GM12878 (cell line): ENCODE measurements at regions not wholly inside any gene's neighbourhood (a gene's known extent, or its start where the extent isn't known, plus 50 kb on each side); places are given as distances from the start of the nearest gene placed in this dataset.
A peak's percentile ranks its signal among the peaks of the same experiment; 100 is the strongest.

Source experiments
- ATF7 ChIP-seq: fragments of 450-650 bp; IDR thresholded peaks from 2 replicates; pipeline ENCODE4 v1.6.1; 2016; ENCODE audit warnings: low read depth, mild to moderate bottlenecking
- BHLHE40 ChIP-seq, 2 experiments: fragments of 450-650 bp in 1 of 2; IDR thresholded peaks; 2 replicates each; pipeline ENCODE4 v1.6.1; 2011 to 2017; ENCODE audit warnings: low read depth in 2 of 2, borderline replicate concordance in 1 of 2, improper control_type of control experiment in 1 of 2, low read length in 1 of 2, mild to moderate bottlenecking in 1 of 2
- CEBPB ChIP-seq, 2 experiments: fragments of 150-350 bp in 1 of 2; IDR thresholded peaks; 2 replicates each; pipeline ENCODE4 v1.6.1; 2012 to 2014; ENCODE audit warnings: low read depth in 2 of 2, low read length in 2 of 2, borderline replicate concordance in 1 of 2, inconsistent platforms in 1 of 2
- CHD4 ChIP-seq: fragments of 200-600 bp; sonication (generic); IDR thresholded peaks from 2 replicates; pipeline ENCODE4 v1.6.1; 2016; ENCODE audit warnings: mild to moderate bottlenecking
- CUX1 ChIP-seq: IDR thresholded peaks from 2 replicates; pipeline ENCODE4 v1.6.1; 2012; ENCODE audit warnings: improper control_type of control experiment, low read depth, low read length; ENCODE audit not compliant: insufficient replicate concordance
- DPF2 ChIP-seq: fragments of 450-650 bp; IDR thresholded peaks from 2 replicates; pipeline ENCODE4 v1.6.1; 2017; ENCODE audit warnings: mild to moderate bottlenecking
- MTA2 ChIP-seq: fragments of 450-650 bp; IDR thresholded peaks from 2 replicates; pipeline ENCODE4 v1.6.1; 2016; ENCODE audit warnings: low read depth, mild to moderate bottlenecking, moderate library complexity
- MYB ChIP-seq: fragments of 150-350 bp; IDR thresholded peaks from 2 replicates; pipeline ENCODE4 v1.6.1; 2014; ENCODE audit warnings: mild to moderate bottlenecking, low read depth, low read length, borderline replicate concordance
- NFIC ChIP-seq: IDR thresholded peaks from 2 replicates; pipeline ENCODE4 v1.6.1; 2012; ENCODE audit warnings: low read depth, mild to moderate bottlenecking, inconsistent platforms, low read length, moderate library complexity
- NR2C1 ChIP-seq: fragments of 450-650 bp; IDR thresholded peaks from 2 replicates; pipeline ENCODE4 v1.6.1; 2017; ENCODE audit warnings: antibody characterized with exemption, mild to moderate bottlenecking, moderate library complexity
- PRDM15 ChIP-seq: fragments of 450-650 bp; formaldehyde crosslinking; IDR thresholded peaks from 2 replicates; pipeline ENCODE4 v1.4.0; 2020; ENCODE audit warnings: mild to moderate bottlenecking, moderate library complexity
- RAD51 ChIP-seq: fragments of 450-650 bp; IDR thresholded peaks from 2 replicates; pipeline ENCODE4 v1.6.1; 2016; ENCODE audit warnings: moderate library complexity, mild to moderate bottlenecking, inconsistent platforms
- RCOR1 ChIP-seq: conservative IDR thresholded peaks from 2 replicates; pipeline ENCODE4 v1.6.1; 2012; ENCODE audit warnings: low read depth, low read length, improper control_type of control experiment
- RUNX3 ChIP-seq: IDR thresholded peaks from 2 replicates; pipeline ENCODE4 v1.6.1; 2012; ENCODE audit warnings: low read length, inconsistent platforms
- STAT3 ChIP-seq: IDR thresholded peaks from 2 replicates; pipeline ENCODE4 v1.6.1; 2011; ENCODE audit warnings: low read depth, low read length, improper control_type of control experiment
- TARDBP ChIP-seq: IDR thresholded peaks from 2 replicates; pipeline ENCODE4 v1.6.1; 2016; ENCODE audit warnings: borderline replicate concordance
- ZNF217 ChIP-seq: fragments of 450-650 bp; IDR thresholded peaks from 2 replicates; pipeline ENCODE4 v1.6.1; 2017; ENCODE audit warnings: antibody characterized with exemption, mild to moderate bottlenecking
- TF ChIP-seq, protein P1 (sequence below): fragments of 450-650 bp; IDR thresholded peaks from 2 replicates; pipeline ENCODE4 v1.6.1; 2017; ENCODE audit warnings: antibody characterized with exemption, mild to moderate bottlenecking, moderate library complexity
- TF ChIP-seq, protein P2 (sequence below): fragments of 450-650 bp; IDR thresholded peaks from 2 replicates; pipeline ENCODE4 v1.6.1; 2016; ENCODE audit warnings: mild to moderate bottlenecking

- TF ChIP-seq PRDM15 (CRISPR knock-in tag) (no peak), TARDBP (no peak), NFIC (peak; percentile 78), CHD4 (no peak), ZNF217 (no peak), DPF2 (peak; percentile 55; the same call in 1 of the 2 replicates), RCOR1 (no peak), BHLHE40 (IDR thresholded peaks at IDR 0.05; ENCODE audit: borderline replicate concordance in 1 of 2, low read depth in 2 of 2, low read length in 1 of 2) (peak; percentile 78 to 80), MTA2 (peak; percentile 78), NR2C1 (no peak), ATF7 (peak; percentile 36; the same call in 1 of the 2 replicates), RAD51 (no peak), MYB (no peak), RUNX3 (peak; percentile 92), STAT3 (no peak), CEBPB (IDR thresholded peaks at IDR 0.05; ENCODE audit: borderline replicate concordance in 1 of 2, low read depth in 2 of 2, low read length in 2 of 2) (no peak), CUX1 (no peak)
- TF ChIP-seq, protein P1, sequence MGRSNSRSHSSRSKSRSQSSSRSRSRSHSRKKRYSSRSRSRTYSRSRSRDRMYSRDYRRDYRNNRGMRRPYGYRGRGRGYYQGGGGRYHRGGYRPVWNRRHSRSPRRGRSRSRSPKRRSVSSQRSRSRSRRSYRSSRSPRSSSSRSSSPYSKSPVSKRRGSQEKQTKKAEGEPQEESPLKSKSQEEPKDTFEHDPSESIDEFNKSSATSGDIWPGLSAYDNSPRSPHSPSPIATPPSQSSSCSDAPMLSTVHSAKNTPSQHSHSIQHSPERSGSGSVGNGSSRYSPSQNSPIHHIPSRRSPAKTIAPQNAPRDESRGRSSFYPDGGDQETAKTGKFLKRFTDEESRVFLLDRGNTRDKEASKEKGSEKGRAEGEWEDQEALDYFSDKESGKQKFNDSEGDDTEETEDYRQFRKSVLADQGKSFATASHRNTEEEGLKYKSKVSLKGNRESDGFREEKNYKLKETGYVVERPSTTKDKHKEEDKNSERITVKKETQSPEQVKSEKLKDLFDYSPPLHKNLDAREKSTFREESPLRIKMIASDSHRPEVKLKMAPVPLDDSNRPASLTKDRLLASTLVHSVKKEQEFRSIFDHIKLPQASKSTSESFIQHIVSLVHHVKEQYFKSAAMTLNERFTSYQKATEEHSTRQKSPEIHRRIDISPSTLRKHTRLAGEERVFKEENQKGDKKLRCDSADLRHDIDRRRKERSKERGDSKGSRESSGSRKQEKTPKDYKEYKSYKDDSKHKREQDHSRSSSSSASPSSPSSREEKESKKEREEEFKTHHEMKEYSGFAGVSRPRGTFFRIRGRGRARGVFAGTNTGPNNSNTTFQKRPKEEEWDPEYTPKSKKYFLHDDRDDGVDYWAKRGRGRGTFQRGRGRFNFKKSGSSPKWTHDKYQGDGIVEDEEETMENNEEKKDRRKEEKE: no peak
- TF ChIP-seq, protein P2, sequence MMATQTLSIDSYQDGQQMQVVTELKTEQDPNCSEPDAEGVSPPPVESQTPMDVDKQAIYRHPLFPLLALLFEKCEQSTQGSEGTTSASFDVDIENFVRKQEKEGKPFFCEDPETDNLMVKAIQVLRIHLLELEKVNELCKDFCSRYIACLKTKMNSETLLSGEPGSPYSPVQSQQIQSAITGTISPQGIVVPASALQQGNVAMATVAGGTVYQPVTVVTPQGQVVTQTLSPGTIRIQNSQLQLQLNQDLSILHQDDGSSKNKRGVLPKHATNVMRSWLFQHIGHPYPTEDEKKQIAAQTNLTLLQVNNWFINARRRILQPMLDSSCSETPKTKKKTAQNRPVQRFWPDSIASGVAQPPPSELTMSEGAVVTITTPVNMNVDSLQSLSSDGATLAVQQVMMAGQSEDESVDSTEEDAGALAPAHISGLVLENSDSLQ: no peak
These were observed 552.4 kb upstream of the MEF2C start (continued) for GRCh38 chr5:89435347-89435746.
